ENCODE measurements at regions not wholly inside any gene's neighbourhood (a gene's known extent, or its start where the extent isn't known, plus 50 kb on each side); places are given as distances from the start of the nearest gene placed in this dataset.

- POLR2A ChIA-PET = no interaction called here
Measured at GRCh38 chr18:27614951-27615844, 430.1 kb upstream of the CHST9 start.

GRCh38 chr18:27609221-27609620 is 424.1 kb upstream of the CHST9 start:
- POLR2A ChIA-PET = no interaction called here
- ATAC-seq (no peak), DNase-seq (ENCODE audit: low read depth, low spot score) (no peak)
- no peak for TF ChIP-seq SIN3A (IDR thresholded peaks at IDR 0.05; ENCODE audit: borderline replicate concordance, insufficient read depth, low read depth, low read length)
- no peak for TF ChIP-seq TCF7L2 (IDR thresholded peaks at IDR 0.05; ENCODE audit: low read depth, low read length)
- TF ChIP-seq REST (IDR thresholded peaks at IDR 0.05; ENCODE audit: insufficient read depth in 1 of 2, low read depth in 2 of 2, low read length in 1 of 2) = no peak
- TF ChIP-seq, protein P1, sequence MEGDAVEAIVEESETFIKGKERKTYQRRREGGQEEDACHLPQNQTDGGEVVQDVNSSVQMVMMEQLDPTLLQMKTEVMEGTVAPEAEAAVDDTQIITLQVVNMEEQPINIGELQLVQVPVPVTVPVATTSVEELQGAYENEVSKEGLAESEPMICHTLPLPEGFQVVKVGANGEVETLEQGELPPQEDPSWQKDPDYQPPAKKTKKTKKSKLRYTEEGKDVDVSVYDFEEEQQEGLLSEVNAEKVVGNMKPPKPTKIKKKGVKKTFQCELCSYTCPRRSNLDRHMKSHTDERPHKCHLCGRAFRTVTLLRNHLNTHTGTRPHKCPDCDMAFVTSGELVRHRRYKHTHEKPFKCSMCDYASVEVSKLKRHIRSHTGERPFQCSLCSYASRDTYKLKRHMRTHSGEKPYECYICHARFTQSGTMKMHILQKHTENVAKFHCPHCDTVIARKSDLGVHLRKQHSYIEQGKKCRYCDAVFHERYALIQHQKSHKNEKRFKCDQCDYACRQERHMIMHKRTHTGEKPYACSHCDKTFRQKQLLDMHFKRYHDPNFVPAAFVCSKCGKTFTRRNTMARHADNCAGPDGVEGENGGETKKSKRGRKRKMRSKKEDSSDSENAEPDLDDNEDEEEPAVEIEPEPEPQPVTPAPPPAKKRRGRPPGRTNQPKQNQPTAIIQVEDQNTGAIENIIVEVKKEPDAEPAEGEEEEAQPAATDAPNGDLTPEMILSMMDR (IDR thresholded peaks at IDR 0.05) = no peak
- no peak for TF ChIP-seq POLR2AphosphoS5 (IDR thresholded peaks at IDR 0.05; ENCODE audit: low read depth, low read length)
- no peak overlapping the region for H3K4me3 ChIP-seq (ENCODE audit: low read depth in 2 of 2, low read length in 2 of 2)
- no TSS peak for BruUV-seq (replicated peaks)
- intact Hi-C loops (cut with micrococcal nuclease; ENCODE audit: unreplicated experiment) = loop anchor here (5.0 to 10.0 kb wide), 2 partner anchors 146 to 578 kb away; no protein-coding TSS in a partner anchor
- no peaks in the 10 kb centered on the region for H3K27me3 ChIP-seq (ENCODE audit: control insufficient read depth, insufficient read depth, low read length)
- H3K27ac ChIP-seq (ENCODE audit: low read length) = no peak overlapping the region
- H3K36me3 ChIP-seq (ENCODE audit: control insufficient read depth, insufficient read depth, low read length) = no peaks in the 10 kb centered on the region
- CTCF ChIA-PET = interaction anchor here (0.6 kb wide), 1 partner anchor 988 kb away, joined by 7 read pairs; no protein-coding TSS in a partner anchor
- in situ Hi-C loops (cut with HindIII; ENCODE audit: low pct_unique_long_range_greater_than_20kb, low sequenced_read_pairs) = no loop called here
- no peaks in the 10 kb centered on the region for H3K9me3 ChIP-seq (ENCODE audit: control insufficient read depth, insufficient read depth, low read depth, low read length)
- H3K4me1 ChIP-seq (ENCODE audit: control insufficient read depth, insufficient read depth, low read length) = no peaks in the 10 kb centered on the region; the same call in 1 of the 2 replicates

More at GRCh38 chr18:27614951-27615844, 430.1 kb upstream of the CHST9 start:
- ATAC-seq = no peak
- no peak for DNase-seq (ENCODE audit: low read depth, low spot score)
- Histone ChIP-seq H3K4me1 (ENCODE audit: control insufficient read depth, insufficient read depth, low read length) (no peaks in the 10 kb centered on the region), H3K27me3 (ENCODE audit: control insufficient read depth, insufficient read depth, low read length) (no peaks in the 10 kb centered on the region), H3K4me3 (ENCODE audit: low read depth in 2 of 2, low read length in 2 of 2) (no peak overlapping the region), H3K36me3 (ENCODE audit: control insufficient read depth, insufficient read depth, low read length) (no peaks in the 10 kb centered on the region), H3K9me3 (ENCODE audit: control insufficient read depth, insufficient read depth, low read depth, low read length) (no peaks in the 10 kb centered on the region), H3K27ac (ENCODE audit: low read length) (no peak overlapping the region)
- in situ Hi-C loops (cut with HindIII; ENCODE audit: low pct_unique_long_range_greater_than_20kb, low sequenced_read_pairs) (no loop called here), intact Hi-C loops (cut with micrococcal nuclease; ENCODE audit: unreplicated experiment) (no loop called here)
- TF ChIP-seq POLR2AphosphoS5 (IDR thresholded peaks at IDR 0.05; ENCODE audit: low read depth, low read length) (no peak), REST (IDR thresholded peaks at IDR 0.05; ENCODE audit: insufficient read depth in 1 of 2, low read depth in 2 of 2, low read length in 1 of 2) (no peak), TCF7L2 (IDR thresholded peaks at IDR 0.05; ENCODE audit: low read depth, low read length) (no peak), SIN3A (IDR thresholded peaks at IDR 0.05; ENCODE audit: borderline replicate concordance, insufficient read depth, low read depth, low read length) (no peak)
- TF ChIP-seq, protein P1 (IDR thresholded peaks at IDR 0.05) = no peak
- CTCF ChIA-PET = no interaction called here
- no TSS peak for BruUV-seq (replicated peaks)

Data from Panc1 (cell line).